ENCODE measurements at regions not wholly inside any gene's neighbourhood (a gene's known extent, or its start where the extent isn't known, plus 50 kb on each side); places are given as distances from the start of the nearest gene placed in this dataset.

- TF ChIP-seq CTCF (IDR thresholded peaks at IDR 0.05) (no peak), POLR2A (IDR thresholded peaks at IDR 0.05) (no peak), EP300 (IDR thresholded peaks at IDR 0.05) (no peak)
Measured at GRCh38 chr20:21820045-21820444, 114.6 kb downstream of the PAX1 start.

Measured in upper lobe of left lung (tissue), 4 donors.